ENCODE measurements at regions not wholly inside any gene's neighbourhood (a gene's known extent, or its start where the extent isn't known, plus 50 kb on each side); places are given as distances from the start of the nearest gene placed in this dataset.

DNA sequence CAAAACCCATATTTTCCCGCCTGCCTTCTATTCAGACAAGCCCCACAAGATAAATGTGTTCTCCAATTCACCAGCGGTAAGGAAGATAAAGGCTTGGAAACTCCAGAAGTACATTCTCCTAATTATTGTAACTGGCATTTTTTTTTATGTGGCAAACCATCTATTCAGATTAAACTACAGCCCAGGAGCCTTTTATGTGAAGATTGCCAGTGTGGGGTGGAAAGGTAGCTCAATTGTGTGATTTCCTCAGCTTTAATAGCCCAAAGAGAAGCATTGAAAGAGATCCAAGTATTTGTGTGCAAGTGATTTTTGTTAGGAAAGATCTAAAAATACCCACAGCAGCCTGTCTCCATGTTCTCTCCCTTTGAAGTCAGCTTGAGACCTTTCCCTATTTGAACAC, 451.4 kb upstream of the CCL2 start:
- H3K4me2 ChIP-seq (ENCODE audit: low read length): no peak overlapping the region
- H3K4me1 ChIP-seq (ENCODE audit: low read length): no peaks in the 10 kb centered on the region
- H3K27me3 ChIP-seq (ENCODE audit: low read depth, low read length): peaks cover 73% of the 10 kb centered on the region
- H3K9me3 ChIP-seq (ENCODE audit: insufficient read depth, low read length): no peaks in the 10 kb centered on the region
- H3K79me2 ChIP-seq (ENCODE audit: low read length): no peaks in the 10 kb centered on the region
- H4K20me1 ChIP-seq (ENCODE audit: insufficient read depth, low read length): no peaks in the 10 kb centered on the region
- no peak overlapping the region for H3K4me3 ChIP-seq (ENCODE audit: low read length)
- H3K27ac ChIP-seq (ENCODE audit: low read length): no peak overlapping the region
- no peak overlapping the region for H3K9ac ChIP-seq (ENCODE audit: low read length)
- TF ChIP-seq EZH2phosphoT487 (IDR thresholded peaks at IDR 0.05; ENCODE audit: low read depth): no peak
- TF ChIP-seq, protein P1, sequence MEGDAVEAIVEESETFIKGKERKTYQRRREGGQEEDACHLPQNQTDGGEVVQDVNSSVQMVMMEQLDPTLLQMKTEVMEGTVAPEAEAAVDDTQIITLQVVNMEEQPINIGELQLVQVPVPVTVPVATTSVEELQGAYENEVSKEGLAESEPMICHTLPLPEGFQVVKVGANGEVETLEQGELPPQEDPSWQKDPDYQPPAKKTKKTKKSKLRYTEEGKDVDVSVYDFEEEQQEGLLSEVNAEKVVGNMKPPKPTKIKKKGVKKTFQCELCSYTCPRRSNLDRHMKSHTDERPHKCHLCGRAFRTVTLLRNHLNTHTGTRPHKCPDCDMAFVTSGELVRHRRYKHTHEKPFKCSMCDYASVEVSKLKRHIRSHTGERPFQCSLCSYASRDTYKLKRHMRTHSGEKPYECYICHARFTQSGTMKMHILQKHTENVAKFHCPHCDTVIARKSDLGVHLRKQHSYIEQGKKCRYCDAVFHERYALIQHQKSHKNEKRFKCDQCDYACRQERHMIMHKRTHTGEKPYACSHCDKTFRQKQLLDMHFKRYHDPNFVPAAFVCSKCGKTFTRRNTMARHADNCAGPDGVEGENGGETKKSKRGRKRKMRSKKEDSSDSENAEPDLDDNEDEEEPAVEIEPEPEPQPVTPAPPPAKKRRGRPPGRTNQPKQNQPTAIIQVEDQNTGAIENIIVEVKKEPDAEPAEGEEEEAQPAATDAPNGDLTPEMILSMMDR (IDR thresholded peaks at IDR 0.05; ENCODE audit: low read depth, low read length): no peak
- H2AFZ ChIP-seq (ENCODE audit: low read depth, low read length): no peak overlapping the region
- H3K36me3 ChIP-seq (replicated peaks; ENCODE audit: low read depth, low read length): no peaks in the 10 kb centered on the region

DNA sequence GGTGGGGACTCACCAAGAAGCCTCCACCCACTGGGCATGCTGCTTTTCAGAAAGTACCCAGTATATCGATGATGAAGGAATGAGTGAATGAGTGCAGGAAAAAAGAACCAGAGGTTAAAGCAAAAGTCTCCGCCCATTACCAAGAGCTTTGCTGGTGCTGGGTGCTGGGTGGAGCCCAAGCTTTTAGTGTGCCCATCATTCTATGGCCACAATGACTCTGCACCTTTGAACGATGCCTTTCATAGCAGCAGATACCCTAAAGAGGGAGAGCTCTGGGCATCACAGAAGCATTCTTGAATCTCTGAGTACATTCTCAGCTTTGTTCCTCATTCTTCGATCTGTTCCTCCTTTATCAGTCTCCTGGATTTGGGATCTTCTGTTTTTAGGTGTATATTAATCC, 450.7 kb upstream of the CCL2 start:
- no peak overlapping the region for H3K4me2 ChIP-seq (ENCODE audit: low read length)
- H2AFZ ChIP-seq (ENCODE audit: low read depth, low read length): no peak overlapping the region
- no peaks in the 10 kb centered on the region for H3K9me3 ChIP-seq (ENCODE audit: insufficient read depth, low read length)
- TF ChIP-seq, protein P1 (IDR thresholded peaks at IDR 0.05; ENCODE audit: low read depth, low read length): no peak
- no peak for TF ChIP-seq EZH2phosphoT487 (IDR thresholded peaks at IDR 0.05; ENCODE audit: low read depth)
- no peak overlapping the region for H3K9ac ChIP-seq (ENCODE audit: low read length)
- no peaks in the 10 kb centered on the region for H3K4me1 ChIP-seq (ENCODE audit: low read length)
- no peaks in the 10 kb centered on the region for H3K36me3 ChIP-seq (replicated peaks; ENCODE audit: low read depth, low read length)
- H3K4me3 ChIP-seq (ENCODE audit: low read length): no peak overlapping the region
- H3K79me2 ChIP-seq (ENCODE audit: low read length): no peaks in the 10 kb centered on the region
- H3K27me3 ChIP-seq (ENCODE audit: low read depth, low read length): peaks cover 74% of the 10 kb centered on the region
- no peaks in the 10 kb centered on the region for H4K20me1 ChIP-seq (ENCODE audit: insufficient read depth, low read length)
- no peak overlapping the region for H3K27ac ChIP-seq (ENCODE audit: low read length)

DNA sequence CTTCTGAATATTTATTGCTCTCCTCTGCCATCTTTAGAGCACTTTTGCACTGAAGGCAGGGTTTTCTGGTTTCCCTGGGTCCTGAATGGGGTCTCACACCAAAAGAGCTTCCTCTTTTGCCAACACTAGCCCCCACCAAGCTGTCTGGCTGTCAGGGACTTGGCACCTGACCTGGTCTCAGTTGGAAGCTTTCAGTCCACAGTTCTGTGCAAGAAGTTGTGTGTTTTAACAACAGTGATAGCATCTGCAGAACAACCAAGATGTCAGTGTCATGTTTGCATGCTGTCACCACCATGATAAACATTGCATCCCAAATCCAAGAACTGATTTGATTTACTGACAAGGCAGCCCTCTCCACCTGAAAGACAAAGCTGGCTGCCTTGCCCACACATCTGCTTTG, 448.5 kb upstream of the CCL2 start:
- H3K27ac ChIP-seq (ENCODE audit: low read length): no peak overlapping the region
- peaks cover 10% of the 10 kb centered on the region; the same call in 1 of the 2 replicates for H3K4me1 ChIP-seq (ENCODE audit: low read length)
- no peak overlapping the region for H3K9ac ChIP-seq (ENCODE audit: low read length)
- no peaks in the 10 kb centered on the region for H3K79me2 ChIP-seq (ENCODE audit: low read length)
- no peaks in the 10 kb centered on the region for H3K9me3 ChIP-seq (ENCODE audit: insufficient read depth, low read length)
- no peaks in the 10 kb centered on the region for H3K36me3 ChIP-seq (replicated peaks; ENCODE audit: low read depth, low read length)
- H3K4me3 ChIP-seq (ENCODE audit: low read length): no peak overlapping the region
- TF ChIP-seq, protein P1 (IDR thresholded peaks at IDR 0.05; ENCODE audit: low read depth, low read length): no peak
- no peak for TF ChIP-seq EZH2phosphoT487 (IDR thresholded peaks at IDR 0.05; ENCODE audit: low read depth)
- no peaks in the 10 kb centered on the region; the same call in 1 of the 2 replicates for H4K20me1 ChIP-seq (ENCODE audit: insufficient read depth, low read length)
- no peak overlapping the region for H3K4me2 ChIP-seq (ENCODE audit: low read length)
- H2AFZ ChIP-seq (ENCODE audit: low read depth, low read length): no peak overlapping the region
- peaks cover 73% of the 10 kb centered on the region for H3K27me3 ChIP-seq (ENCODE audit: low read depth, low read length)

DNA sequence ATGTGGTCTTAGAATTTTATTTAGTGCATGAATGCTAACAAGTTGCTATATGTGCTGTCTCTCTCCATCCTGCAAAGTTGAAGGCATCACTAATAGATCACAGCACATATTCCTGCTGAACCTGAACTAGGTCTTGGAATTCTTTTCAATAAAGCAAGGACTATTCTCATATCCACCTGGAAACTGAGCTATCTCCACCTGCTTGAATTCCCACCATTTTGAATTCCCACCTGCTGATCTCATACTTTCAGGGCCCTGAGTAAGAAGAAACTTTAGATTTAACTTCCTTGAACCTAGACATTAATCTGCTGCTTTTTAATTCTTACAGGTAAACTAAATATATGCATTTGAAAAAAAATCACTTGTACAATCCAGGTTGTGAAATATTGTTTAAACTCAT, 445.3 kb upstream of the CCL2 start:
- H3K4me2 ChIP-seq (ENCODE audit: low read length): no peak overlapping the region
- H3K4me3 ChIP-seq (ENCODE audit: low read length): no peak overlapping the region
- no peak overlapping the region for H3K9ac ChIP-seq (ENCODE audit: low read length)
- H4K20me1 ChIP-seq (ENCODE audit: insufficient read depth, low read length): no peaks in the 10 kb centered on the region; the same call in 1 of the 2 replicates
- no peak overlapping the region for H3K27ac ChIP-seq (ENCODE audit: low read length)
- H3K9me3 ChIP-seq (ENCODE audit: insufficient read depth, low read length): no peaks in the 10 kb centered on the region
- no peak for TF ChIP-seq EZH2phosphoT487 (IDR thresholded peaks at IDR 0.05; ENCODE audit: low read depth)
- TF ChIP-seq, protein P1 (IDR thresholded peaks at IDR 0.05; ENCODE audit: low read depth, low read length): no peak
- no peaks in the 10 kb centered on the region for H3K79me2 ChIP-seq (ENCODE audit: low read length)
- no peaks in the 10 kb centered on the region for H3K36me3 ChIP-seq (replicated peaks; ENCODE audit: low read depth, low read length)
- peaks cover 10% of the 10 kb centered on the region; the same call in 1 of the 2 replicates for H3K4me1 ChIP-seq (ENCODE audit: low read length)
- peaks cover 66% of the 10 kb centered on the region for H3K27me3 ChIP-seq (ENCODE audit: low read depth, low read length)
- H2AFZ ChIP-seq (ENCODE audit: low read depth, low read length): no peak overlapping the region

Measured in OCI-LY3 (cell line).